Osteocyte (in vitro differentiated cells): ENCODE measurements at regions not wholly inside any gene's neighbourhood (a gene's known extent, or its start where the extent isn't known, plus 50 kb on each side); places are given as distances from the start of the nearest gene placed in this dataset.

ENCODE experiments used
- DNase-seq: peaks from one replicate; pipeline ENCODE4 v3.0.0; 2021; ENCODE audit warnings: mixed read lengths; ENCODE audit not compliant: unreplicated experiment; ENCODE audit errors: extremely low spot score
- H3K27ac Mint-ChIP-seq: one replicate; pipeline ENCODE4 v1.8.0; 2021; ENCODE audit warnings: mild to moderate bottlenecking, mixed read lengths; ENCODE audit not compliant: unreplicated experiment
- H3K27me3 Mint-ChIP-seq: one replicate; pipeline ENCODE4 v1.8.0; 2021; ENCODE audit warnings: mixed read lengths; ENCODE audit not compliant: unreplicated experiment
- H3K36me3 Mint-ChIP-seq: one replicate; pipeline ENCODE4 v1.8.0; 2021; ENCODE audit warnings: mixed read lengths; ENCODE audit not compliant: unreplicated experiment
- H3K4me1 Mint-ChIP-seq: one replicate; pipeline ENCODE4 v1.8.0; 2021; ENCODE audit warnings: mixed read lengths; ENCODE audit not compliant: unreplicated experiment
- H3K4me3 Mint-ChIP-seq: one replicate; pipeline ENCODE4 v1.8.0; 2021; ENCODE audit warnings: mild to moderate bottlenecking, moderate library complexity, mixed read lengths; ENCODE audit not compliant: unreplicated experiment
- H3K9me3 Mint-ChIP-seq: one replicate; pipeline ENCODE4 v1.8.0; 2021; ENCODE audit warnings: mixed read lengths; ENCODE audit not compliant: unreplicated experiment
- CTCF ChIP-seq: fragments of 200-600 bp; sonication (generic); IDR thresholded peaks from 2 replicates; pipeline ENCODE4 v1.5.0; 2021; ENCODE audit warnings: antibody characterized with exemption, mild to moderate bottlenecking, moderate library complexity

- DNase-seq: no peak
- no peaks in the 10 kb centered on the region for H3K27me3 Mint-ChIP-seq
- TF ChIP-seq CTCF: no peak
- H3K27ac Mint-ChIP-seq: no peak overlapping the region
- peaks cover 15% of the 10 kb centered on the region for H3K9me3 Mint-ChIP-seq
- H3K36me3 Mint-ChIP-seq: no peaks in the 10 kb centered on the region
- peaks cover 21% of the 10 kb centered on the region for H3K4me1 Mint-ChIP-seq
- H3K4me3 Mint-ChIP-seq: no peak overlapping the region
These were observed 67.2 kb downstream of the KIF4B start for GRCh38 chr5:155080721-155081120.

DNA sequence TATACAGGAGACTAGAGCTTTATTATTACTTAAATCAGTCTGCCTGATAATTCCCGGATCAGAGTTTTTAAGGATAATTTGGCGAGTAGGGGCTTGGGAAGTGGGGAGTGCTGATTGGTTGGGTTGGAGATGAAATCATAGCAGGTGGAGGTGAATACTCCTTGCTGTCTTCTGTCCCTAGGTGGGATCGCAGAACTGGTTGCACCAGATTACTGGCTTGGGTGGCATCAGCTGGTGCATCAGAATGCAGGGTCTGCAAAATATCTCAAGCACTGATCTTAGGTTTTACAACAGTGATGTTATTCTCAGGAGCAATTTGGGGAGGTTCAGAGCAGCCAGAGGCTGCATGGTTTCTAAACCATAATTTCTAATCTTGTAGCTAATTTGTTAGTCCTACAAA lies 68.1 kb downstream of the KIF4B start:
- Mint-ChIP-seq H3K36me3 (no peaks in the 10 kb centered on the region), H3K4me3 (no peak overlapping the region), H3K27ac (no peak overlapping the region), H3K27me3 (no peaks in the 10 kb centered on the region), H3K9me3 (peaks cover 15% of the 10 kb centered on the region), H3K4me1 (peaks cover 21% of the 10 kb centered on the region)
- TF ChIP-seq CTCF: no peak
- DNase-seq: no peak

GRCh38 chr5:155082401-155082800 lies 68.8 kb downstream of the KIF4B start:
- Mint-ChIP-seq H3K4me1 (peaks cover 21% of the 10 kb centered on the region), H3K36me3 (no peaks in the 10 kb centered on the region), H3K4me3 (no peak overlapping the region), H3K27me3 (no peaks in the 10 kb centered on the region), H3K27ac (peak overlapping the region; percentile 20), H3K9me3 (peaks cover 15% of the 10 kb centered on the region)
- no peak for DNase-seq
- TF ChIP-seq CTCF: no peak

DNA sequence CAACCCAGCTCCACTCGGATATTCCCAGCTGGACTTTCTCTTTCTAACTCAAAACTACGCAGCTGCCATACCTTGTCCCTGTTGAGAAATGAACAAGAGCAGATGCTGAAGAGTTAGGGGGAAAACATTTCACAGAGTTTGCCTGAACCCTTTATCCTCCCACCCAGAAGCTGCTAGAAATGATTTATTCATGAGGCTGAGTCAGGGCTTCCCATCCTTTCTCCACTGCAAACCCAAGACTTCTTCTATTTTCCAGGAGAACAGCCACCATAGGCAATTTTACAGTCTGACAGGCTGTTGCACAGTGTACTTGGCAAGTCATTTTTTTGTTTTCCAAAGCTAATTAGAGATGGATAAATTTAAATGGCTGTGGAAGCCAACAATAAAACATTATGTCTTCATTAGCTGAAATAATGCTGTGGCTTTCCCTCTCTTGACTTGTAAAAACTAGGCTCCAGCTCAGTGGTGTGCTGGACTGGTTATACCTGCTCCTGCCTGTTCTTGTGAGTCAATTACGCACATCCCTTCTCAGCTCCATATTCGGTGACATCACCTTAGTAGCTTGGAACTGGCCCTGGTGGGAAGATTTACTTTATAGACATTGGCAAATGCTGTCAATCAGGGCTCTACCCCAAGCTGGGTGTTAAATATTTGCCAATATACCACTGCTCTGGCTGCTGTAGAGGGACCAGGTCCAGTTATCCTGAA lies 71.9 kb downstream of the KIF4B start:
- peaks cover 18% of the 10 kb centered on the region for H3K4me1 Mint-ChIP-seq
- H3K9me3 Mint-ChIP-seq: peaks cover 21% of the 10 kb centered on the region
- no peaks in the 10 kb centered on the region for H3K27me3 Mint-ChIP-seq
- TF ChIP-seq CTCF: no peak
- DNase-seq: no peak
- H3K4me3 Mint-ChIP-seq: no peak overlapping the region
- no peak overlapping the region for H3K27ac Mint-ChIP-seq
- no peaks in the 10 kb centered on the region for H3K36me3 Mint-ChIP-seq

DNA sequence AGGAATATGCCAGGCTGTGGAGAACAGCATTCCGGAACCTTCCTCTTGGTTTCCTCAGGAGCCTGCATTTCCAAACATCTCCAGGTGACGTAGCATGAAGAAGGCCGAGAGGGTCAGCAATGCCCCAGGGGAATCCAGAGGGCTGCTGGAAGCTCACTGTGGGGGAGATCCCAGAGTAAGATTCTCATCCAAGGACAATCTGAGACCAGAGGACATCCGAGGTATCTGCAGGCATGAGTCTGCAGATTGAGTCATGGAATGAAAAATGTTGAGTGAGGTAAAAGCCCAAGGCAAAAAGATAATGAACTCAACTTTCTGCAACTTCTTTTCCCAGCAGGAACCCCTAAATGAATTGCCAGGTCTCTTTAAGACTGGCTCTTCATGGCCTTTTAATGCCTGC lies 73.5 kb downstream of the KIF4B start:
- Mint-ChIP-seq H3K4me3 (no peak overlapping the region), H3K4me1 (peaks cover 11% of the 10 kb centered on the region), H3K36me3 (no peaks in the 10 kb centered on the region), H3K27ac (no peak overlapping the region), H3K27me3 (no peaks in the 10 kb centered on the region), H3K9me3 (peaks cover 21% of the 10 kb centered on the region)
- no peak for DNase-seq
- TF ChIP-seq CTCF: no peak
